ENCODE measurements at regions not wholly inside any gene's neighbourhood (a gene's known extent, or its start where the extent isn't known, plus 50 kb on each side); places are given as distances from the start of the nearest gene placed in this dataset.

DNA sequence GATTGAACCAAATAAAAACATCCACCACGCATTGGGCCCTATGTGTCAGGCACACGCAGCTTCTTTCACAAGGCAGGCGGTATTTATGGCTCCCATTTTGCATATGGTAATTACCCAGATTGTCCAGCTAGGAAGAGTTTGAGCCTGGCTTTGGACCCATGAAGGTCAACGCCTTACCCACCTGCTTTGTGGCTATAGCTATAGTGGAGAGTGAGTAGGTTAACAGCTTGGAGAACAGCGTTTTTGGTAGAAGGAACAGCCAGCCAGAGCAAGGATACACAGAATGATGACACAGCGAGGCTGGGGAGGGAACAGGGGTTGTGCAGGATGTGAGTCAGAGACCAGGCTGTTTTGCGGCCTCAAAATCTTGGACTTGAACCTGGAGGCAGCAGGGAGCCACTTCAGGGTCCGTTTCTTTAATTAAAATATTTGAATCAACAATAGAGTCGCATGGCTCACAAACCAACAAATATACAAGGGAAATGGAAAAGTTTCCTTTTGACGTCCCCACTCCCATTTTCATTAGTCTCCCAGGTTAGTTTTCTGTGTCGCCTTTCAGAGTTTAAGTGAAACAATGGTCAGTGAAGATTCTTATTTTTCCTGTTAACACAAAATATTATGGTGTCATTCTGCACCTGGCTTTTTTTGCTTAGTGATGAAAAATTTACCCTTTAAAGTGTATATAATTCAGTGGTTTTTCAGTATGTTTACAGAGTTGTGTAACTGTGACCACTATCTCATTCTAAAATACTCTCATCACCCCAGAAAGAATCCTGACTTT lies 118.2 kb upstream of the STX18 start:
- CTCF ChIA-PET = interaction anchor here (0.6 to 1.2 kb wide), 2 partner anchors 18 to 556 kb away, joined by 3 read pairs; no protein-coding TSS in a partner anchor
- POLR2A ChIA-PET = no interaction called here
- Histone ChIP-seq H3K27ac (ENCODE audit: low read depth in 2 of 2, low read length in 1 of 2) (peak overlapping the region in 1 of 2 experiments; percentile 93; a peak in 2 of 4 replicates), H3K4me3 (ENCODE audit: low read depth in 2 of 2, low read length in 1 of 2) (no peak overlapping the region), H3K36me3 (replicated peaks in 1 of 2; ENCODE audit: control insufficient read depth in 1 of 2, insufficient read depth in 2 of 2, low read length in 1 of 2) (no peaks in the 10 kb centered on the region), H3K9me2 (no peaks in the 10 kb centered on the region), H4K20me1 (ENCODE audit: insufficient read depth) (no peaks in the 10 kb centered on the region), H3K79me2 (ENCODE audit: insufficient read depth) (no peaks in the 10 kb centered on the region), H3K4me1 (ENCODE audit: control insufficient read depth in 1 of 2, insufficient read depth in 2 of 2, low read depth in 1 of 2, low read length in 1 of 2) (peaks cover 0 to 29% of the 10 kb centered on the region in 2 experiments; a peak in 2 of 4 replicates), H3K9me3 (no peaks in the 10 kb centered on the region), H3K4me2 (peak overlapping the region; percentile 44), H3F3A (replicated peaks; ENCODE audit: insufficient read depth) (peaks cover 18% of the 10 kb centered on the region), H3K27me3 (ENCODE audit: insufficient read depth) (no peaks in the 10 kb centered on the region), H3K9ac (peak overlapping the region; percentile 55; the same call in 1 of the 2 replicates), H2AFZ (ENCODE audit: low read depth) (peak overlapping the region; percentile 61)
- WGBS (ENCODE audit: low lambda C conversion rate) = 38% methylated on average over 11 of the region's 11 CpGs
- DNase-seq = no peak
- TF ChIP-seq TEAD4 (IDR thresholded peaks at IDR 0.05; ENCODE audit: borderline replicate concordance, insufficient read depth) (no peak), REST (IDR thresholded peaks at IDR 0.05; ENCODE audit: low read depth, low read length) (no peak), JUND (IDR thresholded peaks at IDR 0.05) (peak; percentile 76), NRF1 (IDR thresholded peaks at IDR 0.05; ENCODE audit: low read depth, low read length) (no peak), NFIC (IDR thresholded peaks at IDR 0.05; ENCODE audit: borderline replicate concordance) (peak; percentile 54), FOSL2 (IDR thresholded peaks at IDR 0.05; ENCODE audit: borderline replicate concordance, low read depth) (peak; percentile 90), EP300 (IDR thresholded peaks at IDR 0.05; ENCODE audit: borderline replicate concordance in 1 of 2, low read depth in 1 of 2, low read length in 1 of 2) (peak in 1 of 2 experiments; percentile 56; a peak in 1 of 4 replicates), EZH2phosphoT487 (IDR thresholded peaks at IDR 0.05; ENCODE audit: borderline replicate concordance, low read depth) (no peak), TCF12 (IDR thresholded peaks at IDR 0.05) (peak; percentile 60), RXRA (IDR thresholded peaks at IDR 0.05; ENCODE audit: borderline replicate concordance, low read depth) (peak; percentile 34; the same call in 1 of the 2 replicates), USF2 (IDR thresholded peaks at IDR 0.05; ENCODE audit: borderline replicate concordance, low read depth, low read length) (no peak), RAD21 (IDR thresholded peaks at IDR 0.05; ENCODE audit: low read length) (no peak), POLR2AphosphoS5 (IDR thresholded peaks at IDR 0.05; ENCODE audit: low read depth, low read length) (no peak), MXI1 (IDR thresholded peaks at IDR 0.05; ENCODE audit: low read depth, low read length) (no peak), FOXM1 (IDR thresholded peaks at IDR 0.05; ENCODE audit: low read depth) (no peak), CHD2 (IDR thresholded peaks at IDR 0.05; ENCODE audit: low read length, partially characterized antibody) (no peak), ELF1 (IDR thresholded peaks at IDR 0.05) (no peak), GATA2 (CRISPR knock-in tag; IDR thresholded peaks at IDR 0.05) (no peak), RCOR1 (IDR thresholded peaks at IDR 0.05; ENCODE audit: low read length) (no peak)
- TF ChIP-seq, protein P1, sequence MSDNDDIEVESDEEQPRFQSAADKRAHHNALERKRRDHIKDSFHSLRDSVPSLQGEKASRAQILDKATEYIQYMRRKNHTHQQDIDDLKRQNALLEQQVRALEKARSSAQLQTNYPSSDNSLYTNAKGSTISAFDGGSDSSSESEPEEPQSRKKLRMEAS (IDR thresholded peaks at IDR 0.05; ENCODE audit: low read depth) = peak; percentile 35; the same call in 1 of the 2 replicates
- TF ChIP-seq, protein P2, sequence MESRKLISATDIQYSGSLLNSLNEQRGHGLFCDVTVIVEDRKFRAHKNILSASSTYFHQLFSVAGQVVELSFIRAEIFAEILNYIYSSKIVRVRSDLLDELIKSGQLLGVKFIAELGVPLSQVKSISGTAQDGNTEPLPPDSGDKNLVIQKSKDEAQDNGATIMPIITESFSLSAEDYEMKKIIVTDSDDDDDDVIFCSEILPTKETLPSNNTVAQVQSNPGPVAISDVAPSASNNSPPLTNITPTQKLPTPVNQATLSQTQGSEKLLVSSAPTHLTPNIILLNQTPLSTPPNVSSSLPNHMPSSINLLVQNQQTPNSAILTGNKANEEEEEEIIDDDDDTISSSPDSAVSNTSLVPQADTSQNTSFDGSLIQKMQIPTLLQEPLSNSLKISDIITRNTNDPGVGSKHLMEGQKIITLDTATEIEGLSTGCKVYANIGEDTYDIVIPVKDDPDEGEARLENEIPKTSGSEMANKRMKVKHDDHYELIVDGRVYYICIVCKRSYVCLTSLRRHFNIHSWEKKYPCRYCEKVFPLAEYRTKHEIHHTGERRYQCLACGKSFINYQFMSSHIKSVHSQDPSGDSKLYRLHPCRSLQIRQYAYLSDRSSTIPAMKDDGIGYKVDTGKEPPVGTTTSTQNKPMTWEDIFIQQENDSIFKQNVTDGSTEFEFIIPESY (IDR thresholded peaks at IDR 0.05; ENCODE audit: borderline replicate concordance, low read depth) = no peak
- TF ChIP-seq, protein P3, sequence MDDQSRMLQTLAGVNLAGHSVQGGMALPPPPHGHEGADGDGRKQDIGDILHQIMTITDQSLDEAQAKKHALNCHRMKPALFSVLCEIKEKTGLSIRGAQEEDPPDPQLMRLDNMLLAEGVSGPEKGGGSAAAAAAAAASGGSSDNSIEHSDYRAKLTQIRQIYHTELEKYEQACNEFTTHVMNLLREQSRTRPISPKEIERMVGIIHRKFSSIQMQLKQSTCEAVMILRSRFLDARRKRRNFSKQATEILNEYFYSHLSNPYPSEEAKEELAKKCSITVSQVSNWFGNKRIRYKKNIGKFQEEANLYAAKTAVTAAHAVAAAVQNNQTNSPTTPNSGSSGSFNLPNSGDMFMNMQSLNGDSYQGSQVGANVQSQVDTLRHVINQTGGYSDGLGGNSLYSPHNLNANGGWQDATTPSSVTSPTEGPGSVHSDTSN (IDR thresholded peaks at IDR 0.05) = peak; percentile 18; the same call in 1 of the 2 replicates
- TF ChIP-seq, protein P4, sequence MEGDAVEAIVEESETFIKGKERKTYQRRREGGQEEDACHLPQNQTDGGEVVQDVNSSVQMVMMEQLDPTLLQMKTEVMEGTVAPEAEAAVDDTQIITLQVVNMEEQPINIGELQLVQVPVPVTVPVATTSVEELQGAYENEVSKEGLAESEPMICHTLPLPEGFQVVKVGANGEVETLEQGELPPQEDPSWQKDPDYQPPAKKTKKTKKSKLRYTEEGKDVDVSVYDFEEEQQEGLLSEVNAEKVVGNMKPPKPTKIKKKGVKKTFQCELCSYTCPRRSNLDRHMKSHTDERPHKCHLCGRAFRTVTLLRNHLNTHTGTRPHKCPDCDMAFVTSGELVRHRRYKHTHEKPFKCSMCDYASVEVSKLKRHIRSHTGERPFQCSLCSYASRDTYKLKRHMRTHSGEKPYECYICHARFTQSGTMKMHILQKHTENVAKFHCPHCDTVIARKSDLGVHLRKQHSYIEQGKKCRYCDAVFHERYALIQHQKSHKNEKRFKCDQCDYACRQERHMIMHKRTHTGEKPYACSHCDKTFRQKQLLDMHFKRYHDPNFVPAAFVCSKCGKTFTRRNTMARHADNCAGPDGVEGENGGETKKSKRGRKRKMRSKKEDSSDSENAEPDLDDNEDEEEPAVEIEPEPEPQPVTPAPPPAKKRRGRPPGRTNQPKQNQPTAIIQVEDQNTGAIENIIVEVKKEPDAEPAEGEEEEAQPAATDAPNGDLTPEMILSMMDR (IDR thresholded peaks at IDR 0.05) = no peak

Data from SK-N-SH (cell line).